ELR (cell line): ENCODE measurements at regions not wholly inside any gene's neighbourhood (a gene's known extent, or its start where the extent isn't known, plus 50 kb on each side); places are given as distances from the start of the nearest gene placed in this dataset.
"Not testable (repeated sequence)": the region's sequence is repeated elsewhere in the genome, so short reads cannot be mapped to it uniquely, and the experiment has no call there.

Experiments used
- DNase-seq: peaks from one replicate; pipeline ENCODE4 v3.0.0-alpha.2; 2015; ENCODE audit warnings: low read depth

- no peak for DNase-seq
Observed at GRCh38 chr6:157727629-157728182, 95.3 kb upstream of the SNX9 start.

- no peak for DNase-seq
Observed at GRCh38 chr6:157728183-157728881, 94.7 kb upstream of the SNX9 start.

- DNase-seq: no peak
Observed at GRCh38 chr6:157731221-157731620, 91.8 kb upstream of the SNX9 start.

GRCh38 chr6:157732007-157732406, 91.0 kb upstream of the SNX9 start:
- no peak for DNase-seq

- no peak for DNase-seq
Observed at GRCh38 chr6:157732416-157733161, 90.5 kb upstream of the SNX9 start.

- DNase-seq: not testable (repeated sequence)
Observed at GRCh38 chr6:157736555-157736954, 86.5 kb upstream of the SNX9 start.

- no peak for DNase-seq
Observed at GRCh38 chr6:157741321-157741947, 81.6 kb upstream of the SNX9 start.

GRCh38 chr6:157741948-157742556, 81.0 kb upstream of the SNX9 start:
- DNase-seq: no peak

- DNase-seq: no peak
Observed at GRCh38 chr6:157744102-157744601, 78.9 kb upstream of the SNX9 start.

GRCh38 chr6:157746897-157747296, 76.1 kb upstream of the SNX9 start:
- DNase-seq: no peak

- DNase-seq: no peak
Observed at GRCh38 chr6:157747370-157747769, 75.7 kb upstream of the SNX9 start.

- no peak for DNase-seq
Observed at GRCh38 chr6:157748839-157749571, 74.0 kb upstream of the SNX9 start.

GRCh38 chr6:157750973-157751372, 72.1 kb upstream of the SNX9 start:
- DNase-seq: not testable (repeated sequence)

- DNase-seq: no peak
Observed at GRCh38 chr6:157751547-157752200, 71.4 kb upstream of the SNX9 start.

GRCh38 chr6:157752879-157753278, 70.2 kb upstream of the SNX9 start:
- not testable (repeated sequence) for DNase-seq

GRCh38 chr6:157753291-157753690, 69.8 kb upstream of the SNX9 start:
- DNase-seq: peak; percentile 62

GRCh38 chr6:157753801-157754200, 69.2 kb upstream of the SNX9 start:
- not testable (repeated sequence) for DNase-seq

- no peak for DNase-seq
Observed at GRCh38 chr6:157754351-157754750, 68.7 kb upstream of the SNX9 start.

- peak; percentile 65 for DNase-seq
Observed at GRCh38 chr6:157755032-157755745, 67.9 kb upstream of the SNX9 start.

GRCh38 chr6:157755746-157756411, 67.2 kb upstream of the SNX9 start:
- no peak for DNase-seq
